HL-60 (cell line): ENCODE measurements at regions not wholly inside any gene's neighbourhood (a gene's known extent, or its start where the extent isn't known, plus 50 kb on each side); places are given as distances from the start of the nearest gene placed in this dataset.

Experiments used
- DNase-seq, 2 experiments: peaks; one replicate each; pipeline ENCODE4 v3.0.0-alpha.2; 2010 to 2020; ENCODE audit warnings: low read depth in 1 of 2, low spot score in 1 of 2
- H3K27ac ChIP-seq: fragments of 250-450 bp; sonication (Bioruptor Pico); replicated peaks from 2 replicates; pipeline ENCODE4 v1.5.1; 2020; ENCODE audit warnings: mild to moderate bottlenecking, moderate library complexity
- H3K27me3 ChIP-seq: fragments of 250-450 bp; sonication (Bioruptor Pico); 2 replicates; pipeline ENCODE4 v1.5.1; 2021; ENCODE audit warnings: mild to moderate bottlenecking, moderate library complexity; ENCODE audit not compliant: insufficient read depth, poor library complexity, severe bottlenecking
- H3K4me3 ChIP-seq: replicated peaks from 2 replicates; pipeline ENCODE4 v1.5.1; 2011; ENCODE audit warnings: mild to moderate bottlenecking, control low read depth, low read length; ENCODE audit not compliant: insufficient read depth
- CTCF ChIP-seq: IDR thresholded peaks from one replicate; pipeline ENCODE4 v1.5.1; 2011; ENCODE audit warnings: low read length, control low read depth, inconsistent platforms; ENCODE audit not compliant: insufficient read depth
- GABPA ChIP-seq: IDR thresholded peaks from 2 replicates; pipeline ENCODE4 v1.6.1; 2012; ENCODE audit warnings: low read depth
- POLR2AphosphoS5 ChIP-seq: IDR thresholded peaks from 2 replicates; pipeline ENCODE4 v1.6.1; 2012; ENCODE audit warnings: low read depth
- REST ChIP-seq: IDR thresholded peaks from 2 replicates; pipeline ENCODE4 v1.6.1; 2012; ENCODE audit warnings: low read depth; ENCODE audit not compliant: insufficient replicate concordance
- SPI1 ChIP-seq: IDR thresholded peaks from 2 replicates; pipeline ENCODE4 v1.6.1; 2012; ENCODE audit warnings: low read depth, mild to moderate bottlenecking, borderline replicate concordance

GRCh38 chr12:4194668-4195067 is 78.9 kb upstream of the CCND2 start:
- H3K27ac ChIP-seq = no peak overlapping the region
- DNase-seq = no peak
- TF ChIP-seq REST = no peak
- TF ChIP-seq POLR2AphosphoS5 = no peak
- TF ChIP-seq SPI1 = no peak
- TF ChIP-seq CTCF = no peak
- TF ChIP-seq GABPA = no peak
- no peak overlapping the region for H3K4me3 ChIP-seq
- no peaks in the 10 kb centered on the region for H3K27me3 ChIP-seq

- H3K27ac ChIP-seq = no peak overlapping the region
- DNase-seq = no peak
- no peaks in the 10 kb centered on the region for H3K27me3 ChIP-seq
- TF ChIP-seq GABPA = no peak
- no peak for TF ChIP-seq POLR2AphosphoS5
- TF ChIP-seq CTCF = no peak
- TF ChIP-seq REST = no peak
- no peak for TF ChIP-seq SPI1
- H3K4me3 ChIP-seq = no peak overlapping the region
These were observed 79.7 kb upstream of the CCND2 start for GRCh38 chr12:4193821-4194220.

- DNase-seq = no peak
These were observed 81.9 kb upstream of the CCND2 start for GRCh38 chr12:4191642-4192041.

More at GRCh38 chr12:4191642-4192041, 81.9 kb upstream of the CCND2 start:
- Histone ChIP-seq H3K27ac (peak overlapping the region; percentile 82; the same call in 1 of the 2 replicates), H3K27me3 (no peaks in the 10 kb centered on the region), H3K4me3 (no peak overlapping the region)
- TF ChIP-seq GABPA (no peak), CTCF (no peak), REST (no peak), SPI1 (no peak), POLR2AphosphoS5 (no peak)
